OCI-LY1 (cell line): ENCODE measurements at regions not wholly inside any gene's neighbourhood (a gene's known extent, or its start where the extent isn't known, plus 50 kb on each side); places are given as distances from the start of the nearest gene placed in this dataset.
"Not testable (repeated sequence)": the region's sequence is repeated elsewhere in the genome, so short reads cannot be mapped to it uniquely, and the experiment has no call there.

Source experiments
- H2AFZ ChIP-seq: fragments of 200-600 bp; sonication (generic), shearing (Covaris generic); 2 replicates; pipeline ENCODE4 v1.6.0; 2014; ENCODE audit warnings: antibody characterized with exemption, mild to moderate bottlenecking, low read length
- H3F3A ChIP-seq: fragments of 200-600 bp; sonication (generic), shearing (Covaris generic); 2 replicates; pipeline ENCODE4 v1.6.0; 2014; ENCODE audit warnings: mild to moderate bottlenecking, antibody characterized with exemption, low read length, moderate library complexity; ENCODE audit not compliant: insufficient read depth
- H3K27ac ChIP-seq: fragments of 200-600 bp; sonication (generic); 2 replicates; pipeline ENCODE4 v1.5.1; 2014; ENCODE audit warnings: low read length, mixed run types, mild to moderate bottlenecking, low read depth; ENCODE audit not compliant: poor library complexity, severe bottlenecking
- H3K27me3 ChIP-seq: fragments of 200-600 bp; sonication (generic); 2 replicates; pipeline ENCODE4 v1.6.0; 2014; ENCODE audit warnings: antibody characterized with exemption, mild to moderate bottlenecking, low read length, moderate library complexity; ENCODE audit not compliant: insufficient read depth
- H3K36me3 ChIP-seq: fragments of 200-600 bp; sonication (generic); 2 replicates; pipeline ENCODE4 v1.6.1; 2014; ENCODE audit warnings: mild to moderate bottlenecking, antibody characterized with exemption, low read length, moderate library complexity, mixed read lengths; ENCODE audit not compliant: insufficient read depth
- H3K4me1 ChIP-seq: fragments of 200-600 bp; sonication (generic); 2 replicates; pipeline ENCODE4 v1.5.1; 2014; ENCODE audit warnings: mild to moderate bottlenecking, low read length, moderate library complexity; ENCODE audit not compliant: insufficient read depth, severe bottlenecking
- H3K4me2 ChIP-seq: fragments of 200-600 bp; sonication (generic), shearing (Covaris generic); 2 replicates; pipeline ENCODE4 v1.6.1; 2014; ENCODE audit warnings: low read length
- H3K4me3 ChIP-seq: fragments of 200-600 bp; sonication (generic); 2 replicates; pipeline ENCODE4 v1.5.1; 2014; ENCODE audit warnings: low read length, low read depth, mild to moderate bottlenecking, mixed read lengths; ENCODE audit not compliant: poor library complexity, severe bottlenecking
- H3K79me2 ChIP-seq: fragments of 200-600 bp; shearing (Covaris generic); 2 replicates; pipeline ENCODE4 v1.6.1; 2016; ENCODE audit warnings: mixed run types, low read length, mixed read lengths; ENCODE audit not compliant: insufficient read depth
- H3K9ac ChIP-seq: fragments of 200-600 bp; sonication (generic), shearing (Covaris generic); 2 replicates; pipeline ENCODE4 v1.6.1; 2014; ENCODE audit warnings: mild to moderate bottlenecking, low read length, mixed read lengths
- H3K9me2 ChIP-seq: fragments of 200-600 bp; sonication (generic), shearing (Covaris generic); 2 replicates; pipeline ENCODE4 v1.6.1; 2014; ENCODE audit warnings: low read depth, mild to moderate bottlenecking, low read length, mixed read lengths
- H3K9me3 ChIP-seq: fragments of 200-600 bp; shearing (Covaris generic); 2 replicates; pipeline ENCODE4 v1.6.1; 2014; ENCODE audit warnings: low read length, mixed read lengths
- H4K20me1 ChIP-seq: fragments of 200-600 bp; sonication (generic), shearing (Covaris generic); 2 replicates; pipeline ENCODE4 v1.6.0; 2016; ENCODE audit warnings: mild to moderate bottlenecking, low read length; ENCODE audit not compliant: insufficient read depth
- EZH2 ChIP-seq: fragments of 200-600 bp; sonication (generic), shearing (Covaris generic); IDR thresholded peaks from 2 replicates; pipeline ENCODE4 v1.8.0; 2017; ENCODE audit warnings: borderline replicate concordance, mixed run types, mild to moderate bottlenecking, antibody characterized with exemption, low read length, moderate library complexity, mixed read lengths
- TF ChIP-seq, protein P1 (sequence below): fragments of 200-600 bp; sonication (generic), shearing (Covaris generic); IDR thresholded peaks from 2 replicates; pipeline ENCODE4 v1.5.1; 2017; ENCODE audit warnings: mild to moderate bottlenecking, antibody characterized with exemption, low read length, moderate library complexity, mixed read lengths

DNA sequence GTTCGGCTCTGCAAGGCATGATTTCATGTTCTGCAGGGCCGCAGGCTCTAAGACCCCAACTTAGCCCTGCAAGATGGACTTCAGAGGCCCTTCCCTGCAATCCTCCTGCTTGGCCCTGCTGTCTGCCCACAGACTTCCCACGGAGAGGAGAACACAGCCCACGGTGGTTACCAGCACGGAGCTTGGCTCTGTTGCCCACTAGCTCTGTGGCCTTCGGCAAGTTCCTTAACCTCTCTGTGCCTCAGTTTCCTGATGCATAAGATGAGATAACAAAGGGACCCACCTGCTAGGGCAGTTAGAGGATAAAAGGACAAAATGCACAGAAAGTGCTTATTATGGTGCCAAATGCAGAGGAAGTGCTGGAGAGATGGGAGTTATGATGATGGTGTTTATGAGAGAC lies 200.4 kb downstream of the HUNK start:
- no peak overlapping the region for H3K9ac ChIP-seq
- no peaks in the 10 kb centered on the region for H3K9me3 ChIP-seq
- H3K79me2 ChIP-seq: no peaks in the 10 kb centered on the region
- H3K36me3 ChIP-seq: no peaks in the 10 kb centered on the region
- no peak overlapping the region for H2AFZ ChIP-seq
- H3K27ac ChIP-seq: no peak overlapping the region
- no peak overlapping the region for H3K4me2 ChIP-seq
- H3K27me3 ChIP-seq: no peaks in the 10 kb centered on the region; the same call in 1 of the 2 replicates
- TF ChIP-seq EZH2: no peak
- TF ChIP-seq, protein P1, sequence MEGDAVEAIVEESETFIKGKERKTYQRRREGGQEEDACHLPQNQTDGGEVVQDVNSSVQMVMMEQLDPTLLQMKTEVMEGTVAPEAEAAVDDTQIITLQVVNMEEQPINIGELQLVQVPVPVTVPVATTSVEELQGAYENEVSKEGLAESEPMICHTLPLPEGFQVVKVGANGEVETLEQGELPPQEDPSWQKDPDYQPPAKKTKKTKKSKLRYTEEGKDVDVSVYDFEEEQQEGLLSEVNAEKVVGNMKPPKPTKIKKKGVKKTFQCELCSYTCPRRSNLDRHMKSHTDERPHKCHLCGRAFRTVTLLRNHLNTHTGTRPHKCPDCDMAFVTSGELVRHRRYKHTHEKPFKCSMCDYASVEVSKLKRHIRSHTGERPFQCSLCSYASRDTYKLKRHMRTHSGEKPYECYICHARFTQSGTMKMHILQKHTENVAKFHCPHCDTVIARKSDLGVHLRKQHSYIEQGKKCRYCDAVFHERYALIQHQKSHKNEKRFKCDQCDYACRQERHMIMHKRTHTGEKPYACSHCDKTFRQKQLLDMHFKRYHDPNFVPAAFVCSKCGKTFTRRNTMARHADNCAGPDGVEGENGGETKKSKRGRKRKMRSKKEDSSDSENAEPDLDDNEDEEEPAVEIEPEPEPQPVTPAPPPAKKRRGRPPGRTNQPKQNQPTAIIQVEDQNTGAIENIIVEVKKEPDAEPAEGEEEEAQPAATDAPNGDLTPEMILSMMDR: no peak
- no peaks in the 10 kb centered on the region for H3F3A ChIP-seq
- H3K4me1 ChIP-seq: no peaks in the 10 kb centered on the region
- no peaks in the 10 kb centered on the region for H4K20me1 ChIP-seq
- no peaks in the 10 kb centered on the region for H3K9me2 ChIP-seq
- H3K4me3 ChIP-seq: no peak overlapping the region

DNA sequence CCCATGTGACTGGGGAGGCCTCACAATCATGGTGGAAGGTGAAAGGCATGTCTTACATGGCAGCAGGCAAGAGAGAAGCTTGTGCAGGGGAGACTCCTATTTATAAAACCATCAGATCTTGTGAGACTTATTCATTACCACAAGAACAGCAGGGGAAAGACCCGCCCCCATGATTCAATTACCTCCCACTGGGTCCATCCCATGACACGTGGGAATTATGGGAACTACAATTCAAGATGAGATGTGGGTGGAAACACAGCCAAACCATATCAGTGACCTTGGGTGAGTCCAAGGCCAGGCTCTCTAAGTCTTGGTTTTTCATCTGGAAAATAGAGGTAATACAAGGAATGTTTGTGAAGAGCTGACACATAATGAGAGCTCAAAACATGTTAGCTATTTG lies 198.8 kb downstream of the HUNK start:
- not testable (repeated sequence) for H3K27me3 ChIP-seq, H3K9me3 ChIP-seq, H3K4me1 ChIP-seq, H4K20me1 ChIP-seq, H3K9me2 ChIP-seq, H3K36me3 ChIP-seq, H2AFZ ChIP-seq, H3F3A ChIP-seq, H3K4me2 ChIP-seq, H3K4me3 ChIP-seq, H3K9ac ChIP-seq, H3K27ac ChIP-seq, H3K79me2 ChIP-seq

DNA sequence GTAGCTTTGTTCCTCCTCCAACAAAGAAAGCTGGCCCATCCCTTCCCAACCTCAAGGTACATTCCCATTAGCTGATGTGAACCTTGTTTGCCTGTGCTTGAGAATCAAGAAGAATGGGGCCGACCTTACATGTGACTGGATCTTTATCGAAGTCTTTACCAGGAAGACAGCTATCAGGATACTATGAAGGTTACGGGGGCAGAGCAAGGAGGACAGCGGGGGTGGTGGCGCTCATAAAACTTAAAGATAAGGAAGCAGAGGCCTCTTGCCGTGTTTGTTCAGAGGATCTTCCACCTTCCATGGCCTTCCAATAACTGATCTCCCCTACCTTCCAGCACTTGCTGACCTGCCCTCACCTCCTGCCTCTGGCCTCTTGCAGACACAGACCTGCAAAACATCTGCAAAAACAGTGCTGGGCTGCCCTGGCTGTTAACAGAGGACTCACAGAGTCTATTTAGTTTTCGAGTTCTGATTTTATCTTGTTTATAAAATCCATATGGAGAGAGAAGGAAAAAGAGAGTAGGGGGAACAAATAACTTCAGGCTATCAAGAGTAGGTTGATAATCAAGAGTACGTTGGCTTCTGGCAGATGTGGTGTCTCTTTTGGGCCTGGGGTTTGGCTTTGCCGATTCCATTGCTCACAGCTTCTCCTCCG lies 198.0 kb downstream of the HUNK start:
- no peaks in the 10 kb centered on the region for H3K9me2 ChIP-seq
- no peak overlapping the region for H3K4me3 ChIP-seq
- no peak overlapping the region for H3K4me2 ChIP-seq
- H3K27me3 ChIP-seq: no peaks in the 10 kb centered on the region; the same call in 1 of the 2 replicates
- no peak overlapping the region for H3K9ac ChIP-seq
- no peaks in the 10 kb centered on the region for H3F3A ChIP-seq
- H3K4me1 ChIP-seq: no peaks in the 10 kb centered on the region
- no peak overlapping the region for H3K27ac ChIP-seq
- H2AFZ ChIP-seq: no peak overlapping the region
- no peaks in the 10 kb centered on the region for H4K20me1 ChIP-seq
- no peaks in the 10 kb centered on the region for H3K36me3 ChIP-seq
- H3K9me3 ChIP-seq: no peaks in the 10 kb centered on the region
- TF ChIP-seq EZH2: no peak
- TF ChIP-seq, protein P1: no peak
- no peaks in the 10 kb centered on the region for H3K79me2 ChIP-seq

DNA sequence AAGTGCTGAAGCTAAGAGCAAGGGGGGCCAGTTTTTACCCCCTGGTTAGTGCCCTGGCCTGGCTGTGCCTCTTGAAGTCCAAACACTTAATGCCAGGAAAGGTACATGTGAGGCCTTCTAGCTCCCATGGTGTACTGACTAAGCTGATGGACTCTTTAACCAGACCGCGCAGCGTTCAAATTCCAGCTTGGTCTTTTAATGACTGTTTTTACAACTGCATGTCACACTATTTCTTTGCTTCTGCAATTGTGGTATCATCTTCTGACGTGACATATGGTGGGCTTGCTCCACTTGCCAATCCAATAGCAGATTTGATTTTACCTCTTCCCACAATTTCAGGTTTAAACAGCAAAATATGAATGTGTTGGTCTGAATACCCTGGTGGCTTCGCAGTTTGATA lies 197.3 kb downstream of the HUNK start:
- Histone ChIP-seq H3K9ac (no peak overlapping the region), H3F3A (no peaks in the 10 kb centered on the region), H3K9me3 (no peaks in the 10 kb centered on the region), H3K79me2 (no peaks in the 10 kb centered on the region), H3K36me3 (no peaks in the 10 kb centered on the region), H3K4me1 (no peaks in the 10 kb centered on the region), H2AFZ (no peak overlapping the region), H3K27me3 (no peaks in the 10 kb centered on the region; the same call in 1 of the 2 replicates), H3K4me2 (no peak overlapping the region), H3K9me2 (no peaks in the 10 kb centered on the region), H4K20me1 (no peaks in the 10 kb centered on the region), H3K27ac (no peak overlapping the region), H3K4me3 (no peak overlapping the region)
- TF ChIP-seq, protein P1: no peak
- TF ChIP-seq EZH2: no peak
